HT1080 (cell line): ENCODE measurements at regions not wholly inside any gene's neighbourhood (a gene's known extent, or its start where the extent isn't known, plus 50 kb on each side); places are given as distances from the start of the nearest gene placed in this dataset. TPM values are rescaled to one million over a fixed set of nuclear protein-coding genes. Genes with fewer than 3 reads are reported as not detected.

Experiments used
- DNase-seq: peaks from one replicate; pipeline ENCODE4 v3.0.0-alpha.2; 2015; ENCODE audit warnings: low read depth
- small RNA-seq: library from RNA; depleted of rRNA; stranded (forward); fragments of <200 nt; gene quantifications from one replicate; pipeline ENCODE3, GENCODE V24; 2014

GRCh38 chrX:45323387-45323786, 122.7 kb upstream of the DIPK2B start:
- no peak for DNase-seq

GRCh38 chrX:45322820-45323219, 122.1 kb upstream of the DIPK2B start:
- peak; percentile 39 for DNase-seq

GRCh38 chrX:45322382-45322781, 121.7 kb upstream of the DIPK2B start:
- DNase-seq: peak; percentile 77

GRCh38 chrX:45320191-45320590, 119.5 kb upstream of the DIPK2B start:
- no peak for DNase-seq

- DNase-seq: no peak
Measured at GRCh38 chrX:45309801-45310200, 109.1 kb upstream of the DIPK2B start.

- DNase-seq: no peak
Measured at GRCh38 chrX:45309096-45309495, 108.4 kb upstream of the DIPK2B start.

- DNase-seq: no peak
Measured at GRCh38 chrX:45306794-45307193, 106.1 kb upstream of the DIPK2B start.

- no peak for DNase-seq
Measured at GRCh38 chrX:45300638-45301037, 100.0 kb upstream of the DIPK2B start.

- peak; percentile 39 for DNase-seq
Measured at GRCh38 chrX:45295259-45295986, 94.7 kb upstream of the DIPK2B start.

- peak; percentile 29 for DNase-seq
Measured at GRCh38 chrX:45274576-45274975, 73.9 kb upstream of the DIPK2B start.

- DNase-seq: no peak
Measured at GRCh38 chrX:45267007-45267406, 66.3 kb upstream of the DIPK2B start.

GRCh38 chrX:45266456-45266855, 65.8 kb upstream of the DIPK2B start:
- peak; percentile 34 for DNase-seq

GRCh38 chrX:45264865-45265264, 64.2 kb upstream of the DIPK2B start:
- no peak for DNase-seq

- DNase-seq: no peak
Measured at GRCh38 chrX:45261471-45261870, 60.8 kb upstream of the DIPK2B start.

- no peak for DNase-seq
Measured at GRCh38 chrX:45261005-45261404, 60.3 kb upstream of the DIPK2B start.

GRCh38 chrX:45258731-45259402, 58.2 kb upstream of the DIPK2B start:
- no peak for DNase-seq

Small RNA genes in the stretch of these regions (small RNA-seq; reads per million reads assigned to genes)
- 312 reads per million, percentile 97 among the genes with 10 or more reads in this experiment for gene MIR221
- 331 reads per million, percentile 97 among the genes with 10 or more reads in this experiment for gene MIR222
- gene RF00017: not detected
- gene RF00591: not detected
